ENCODE measurements at regions not wholly inside any gene's neighbourhood (a gene's known extent, or its start where the extent isn't known, plus 50 kb on each side); places are given as distances from the start of the nearest gene placed in this dataset.

DNA sequence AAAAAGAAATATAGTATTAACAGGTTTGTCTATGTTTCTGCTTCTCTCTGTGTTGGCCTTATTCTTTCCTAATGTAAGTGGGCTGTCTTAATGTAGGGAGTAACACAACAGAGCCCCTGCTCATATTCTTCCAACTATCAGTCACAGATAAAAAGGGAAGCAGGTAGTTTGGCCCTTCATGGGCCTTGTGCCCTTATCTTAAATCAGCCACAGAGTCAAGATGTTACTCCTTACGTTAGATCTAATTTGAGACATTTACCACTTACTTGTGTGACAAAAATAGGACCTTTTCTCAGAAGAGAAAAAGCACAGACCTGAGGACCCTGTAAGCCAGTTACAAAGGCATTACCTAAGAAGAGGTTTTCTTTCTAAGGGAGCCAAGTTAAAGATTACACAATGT is 589.0 kb downstream of the GRXCR1 start:
- TF ChIP-seq CTCF (IDR thresholded peaks at IDR 0.05 in 2 of 3, conservative IDR thresholded peaks at IDR 0.05 in 1 of 3; ENCODE audit: control insufficient read depth in 2 of 3, extremely low read depth in 1 of 3, insufficient read depth in 1 of 3, low read depth in 3 of 3, low read length in 3 of 3), result no peak
- TF ChIP-seq CEBPB (IDR thresholded peaks at IDR 0.05; ENCODE audit: borderline replicate concordance in 1 of 2, low read depth in 2 of 2, low read length in 2 of 2), result no peak
- no peak for TF ChIP-seq POLR2AphosphoS5 (IDR thresholded peaks at IDR 0.05; ENCODE audit: low read length)
- no peak for TF ChIP-seq ZNF217 (IDR thresholded peaks at IDR 0.05)
- TF ChIP-seq, protein P1, sequence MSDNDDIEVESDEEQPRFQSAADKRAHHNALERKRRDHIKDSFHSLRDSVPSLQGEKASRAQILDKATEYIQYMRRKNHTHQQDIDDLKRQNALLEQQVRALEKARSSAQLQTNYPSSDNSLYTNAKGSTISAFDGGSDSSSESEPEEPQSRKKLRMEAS (IDR thresholded peaks at IDR 0.05; ENCODE audit: low read depth, low read length), result no peak
- no peak for TF ChIP-seq PKNOX1 (IDR thresholded peaks at IDR 0.05)
- no peak for TF ChIP-seq MTA2 (IDR thresholded peaks at IDR 0.05; ENCODE audit: low read depth)
- no peak for TF ChIP-seq POLR2A (IDR thresholded peaks at IDR 0.05; ENCODE audit: low read depth, low read length)
- no peak for TF ChIP-seq EGR1 (IDR thresholded peaks at IDR 0.05; ENCODE audit: borderline replicate concordance in 1 of 2, low read depth in 2 of 2, low read length in 2 of 2)
- no peak for TF ChIP-seq HCFC1 (IDR thresholded peaks at IDR 0.05; ENCODE audit: low read length)
- no peak for TF ChIP-seq NRF1 (conservative IDR thresholded peaks at IDR 0.05; ENCODE audit: low read depth, low read length)

Measured in GM12878 (cell line).